M059J (cell line): ENCODE measurements at regions not wholly inside any gene's neighbourhood (a gene's known extent, or its start where the extent isn't known, plus 50 kb on each side); places are given as distances from the start of the nearest gene placed in this dataset.
"Not testable (repeated sequence)": the region's sequence is repeated elsewhere in the genome, so short reads cannot be mapped to it uniquely, and the experiment has no call there.

ENCODE experiments used
- DNase-seq: peaks from one replicate; pipeline ENCODE4 v3.0.0-alpha.2; 2012; ENCODE audit warnings: low read depth

DNA sequence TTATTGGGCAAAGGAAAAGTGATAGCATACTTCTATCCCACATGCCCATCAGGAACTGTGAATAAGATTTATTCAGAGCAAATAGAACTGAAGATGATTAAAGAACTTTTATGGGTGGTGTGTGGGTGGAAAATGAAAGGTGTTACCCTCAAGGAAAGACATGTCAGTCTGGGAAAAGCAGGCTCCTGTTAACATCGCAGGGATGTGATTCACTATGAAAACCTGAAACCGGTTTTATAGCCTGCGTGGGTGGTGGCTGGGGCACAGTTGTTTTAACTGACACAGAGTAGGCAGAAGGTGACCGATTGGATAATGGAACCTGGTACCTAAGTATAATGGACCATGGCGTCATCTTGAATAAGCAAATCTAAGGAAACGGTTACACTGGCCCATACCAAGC, 61.3 kb upstream of the CASK start:
- DNase-seq, result peak; percentile 68

DNA sequence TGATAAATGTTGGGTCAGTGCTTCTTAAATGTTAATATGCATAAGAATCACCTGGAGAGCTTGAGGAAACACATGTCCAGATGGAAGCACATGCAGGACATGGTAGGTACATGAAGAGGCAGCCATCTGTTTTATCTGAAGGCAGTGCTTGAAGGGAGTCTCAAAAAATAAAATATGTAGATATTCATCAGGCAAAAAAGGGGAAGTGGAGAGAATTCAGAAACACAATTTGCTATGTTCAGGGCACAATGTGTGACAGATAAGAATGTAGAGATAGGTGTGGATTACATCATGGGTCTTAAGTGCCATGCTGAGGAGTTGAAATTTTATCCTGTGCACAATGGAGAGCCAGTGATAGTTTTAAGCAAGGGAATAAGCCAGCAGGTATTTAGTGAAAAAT, 59.6 kb upstream of the CASK start:
- no peak for DNase-seq

DNA sequence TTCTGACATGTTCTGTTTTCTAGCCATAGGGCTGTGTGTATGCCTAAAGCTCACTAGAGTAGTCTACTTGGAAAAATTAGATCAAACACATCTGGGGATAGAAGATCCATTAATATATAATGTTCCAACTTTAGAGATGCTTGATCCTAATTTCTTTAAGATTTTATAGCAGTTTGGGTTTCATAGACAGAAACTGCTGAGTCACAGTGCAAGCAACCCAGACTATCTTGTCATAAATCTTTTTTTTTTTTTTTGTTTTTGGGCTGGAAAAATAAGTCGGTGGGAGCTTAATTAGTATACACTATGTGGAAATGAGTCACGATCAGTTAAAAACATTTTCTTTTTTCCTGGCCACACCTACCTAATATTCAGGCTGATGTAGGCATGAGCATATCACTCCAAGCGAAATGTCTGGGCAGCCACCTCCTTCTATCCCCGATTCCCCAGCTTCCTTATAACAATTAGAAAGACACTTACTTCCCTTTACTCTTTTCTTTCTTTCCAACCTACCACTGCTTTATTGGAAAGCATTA, 58.2 kb upstream of the CASK start:
- peak; percentile 66 for DNase-seq

DNA sequence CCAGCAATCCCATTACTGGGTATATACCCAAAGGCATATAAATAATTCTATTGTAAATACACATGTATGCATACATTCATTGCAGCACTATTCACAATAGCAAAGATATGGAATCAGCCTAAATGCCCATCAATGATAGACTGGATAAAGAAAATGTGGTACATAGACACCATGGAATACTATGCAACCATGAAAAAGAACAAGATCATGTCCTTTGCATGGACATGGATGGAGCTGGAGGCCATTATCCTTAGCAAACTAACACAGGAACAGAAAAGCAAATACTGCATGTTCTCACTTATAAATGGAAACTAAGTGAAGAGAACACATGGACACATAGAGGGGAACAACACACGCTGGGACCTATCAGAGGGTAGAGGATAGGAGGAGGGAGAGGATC, 51.3 kb upstream of the CASK start:
- not testable (repeated sequence) for DNase-seq

DNA sequence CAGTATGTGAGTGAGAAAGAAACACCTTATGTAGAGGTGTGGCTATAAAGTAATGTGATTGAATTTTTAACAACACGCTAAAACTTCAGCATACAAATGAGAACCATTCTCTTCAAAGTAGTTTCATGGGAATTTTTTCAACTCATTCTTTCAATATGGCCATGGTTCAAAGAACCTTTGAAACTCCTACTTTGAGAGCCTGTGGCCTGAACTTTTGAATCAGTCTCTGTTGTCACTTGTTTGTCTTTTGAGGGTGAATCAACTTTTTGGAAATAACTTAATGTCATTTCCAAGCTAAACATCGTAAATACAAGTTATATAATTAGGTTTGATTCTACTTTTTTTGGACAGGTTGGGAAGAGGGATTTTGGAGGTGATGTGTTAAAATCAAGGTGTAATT, 49.9 kb upstream of the CASK start:
- peak; percentile 22 for DNase-seq
